ENCODE measurements at regions not wholly inside any gene's neighbourhood (a gene's known extent, or its start where the extent isn't known, plus 50 kb on each side); places are given as distances from the start of the nearest gene placed in this dataset.
"Not testable (repeated sequence)": the region's sequence is repeated elsewhere in the genome, so short reads cannot be mapped to it uniquely, and the experiment has no call there.

GRCh38 chr2:235105821-235106359 lies 154.1 kb downstream of the SH3BP4 start:
- no peak for DNase-seq

- peak; percentile 11 for DNase-seq
Measured at GRCh38 chr2:235106874-235107639, 155.2 kb downstream of the SH3BP4 start.

- DNase-seq = no peak
Measured at GRCh38 chr2:235107640-235107951, 155.8 kb downstream of the SH3BP4 start.

GRCh38 chr2:235109561-235109960 lies 157.7 kb downstream of the SH3BP4 start:
- DNase-seq = not testable (repeated sequence)

- DNase-seq = no peak
Measured at GRCh38 chr2:235112365-235112764, 160.5 kb downstream of the SH3BP4 start.

GRCh38 chr2:235113854-235114253 lies 162.0 kb downstream of the SH3BP4 start:
- DNase-seq = no peak

GRCh38 chr2:235114286-235114685 lies 162.5 kb downstream of the SH3BP4 start:
- no peak for DNase-seq

- DNase-seq = no peak
Measured at GRCh38 chr2:235115521-235115920, 163.7 kb downstream of the SH3BP4 start.

- DNase-seq = no peak
Measured at GRCh38 chr2:235116885-235117492, 165.2 kb downstream of the SH3BP4 start.

GRCh38 chr2:235126768-235127167 lies 175.0 kb downstream of the SH3BP4 start:
- no peak for DNase-seq

GRCh38 chr2:235127931-235128330 lies 176.1 kb downstream of the SH3BP4 start:
- no peak for DNase-seq

- no peak for DNase-seq
Measured at GRCh38 chr2:235129850-235130249, 178.0 kb downstream of the SH3BP4 start.

- DNase-seq = no peak
Measured at GRCh38 chr2:235131334-235132305, 179.8 kb downstream of the SH3BP4 start.

- no peak for DNase-seq
Measured at GRCh38 chr2:235132651-235133050, 180.8 kb downstream of the SH3BP4 start.

GRCh38 chr2:235133837-235134236 lies 182.0 kb downstream of the SH3BP4 start:
- no peak for DNase-seq

GRCh38 chr2:235134420-235134819 lies 182.6 kb downstream of the SH3BP4 start:
- DNase-seq = no peak

- DNase-seq = no peak
Measured at GRCh38 chr2:235135195-235135965, 183.6 kb downstream of the SH3BP4 start.

- peak; percentile 40 for DNase-seq
Measured at GRCh38 chr2:235135990-235136561, 184.3 kb downstream of the SH3BP4 start.

GRCh38 chr2:235138339-235138738 lies 186.5 kb downstream of the SH3BP4 start:
- DNase-seq = no peak

GRCh38 chr2:235139956-235140800 lies 188.4 kb downstream of the SH3BP4 start:
- no peak for DNase-seq

- no peak for DNase-seq
Measured at GRCh38 chr2:235140801-235141081, 188.9 kb downstream of the SH3BP4 start.
